Stimulated activated naive CD4-positive, alpha-beta T cell (primary cell): ENCODE measurements at regions not wholly inside any gene's neighbourhood (a gene's known extent, or its start where the extent isn't known, plus 50 kb on each side); places are given as distances from the start of the nearest gene placed in this dataset.

ENCODE experiments used
- DNase-seq, 6 experiments: peaks; one replicate each; lab custom pipeline; 2025; lab: John Stamatoyannopoulos, UW

- no peak for DNase-seq
Measured at GRCh38 chr16:56090076-56090475, 101.2 kb upstream of the GNAO1 start.

GRCh38 chr16:56087626-56088025 is 103.7 kb upstream of the GNAO1 start:
- no peak for DNase-seq

GRCh38 chr16:56081371-56081770 is 109.9 kb upstream of the GNAO1 start:
- no peak for DNase-seq

GRCh38 chr16:56075732-56076388 is 115.4 kb upstream of the GNAO1 start:
- DNase-seq, result no peak

GRCh38 chr16:56073508-56073907 is 117.8 kb upstream of the GNAO1 start:
- DNase-seq, result no peak

GRCh38 chr16:56072096-56072495 is 119.2 kb upstream of the GNAO1 start:
- no peak for DNase-seq

- no peak for DNase-seq
Measured at GRCh38 chr16:56068816-56069215, 122.5 kb upstream of the GNAO1 start.

- DNase-seq, result no peak
Measured at GRCh38 chr16:56068314-56068713, 123.0 kb upstream of the GNAO1 start.

- DNase-seq, result no peak
Measured at GRCh38 chr16:56067406-56067805, 123.9 kb upstream of the GNAO1 start.

- no peak for DNase-seq
Measured at GRCh38 chr16:56066617-56067016, 124.7 kb upstream of the GNAO1 start.

GRCh38 chr16:56063111-56063510 is 128.2 kb upstream of the GNAO1 start:
- DNase-seq, result no peak

GRCh38 chr16:56057151-56057550 is 134.1 kb upstream of the GNAO1 start:
- DNase-seq, result no peak

- no peak for DNase-seq
Measured at GRCh38 chr16:56050916-56051315, 140.4 kb upstream of the GNAO1 start.

GRCh38 chr16:56048425-56049105 is 142.7 kb upstream of the GNAO1 start:
- no peak for DNase-seq

GRCh38 chr16:56047307-56048234 is 143.7 kb upstream of the GNAO1 start:
- DNase-seq, result no peak

GRCh38 chr16:56042416-56042815 is 148.9 kb upstream of the GNAO1 start:
- no peak for DNase-seq

GRCh38 chr16:56041556-56042140 is 149.6 kb upstream of the GNAO1 start:
- DNase-seq, result peak in 1 of 6 experiments; percentile 1

GRCh38 chr16:56038564-56039098 is 152.7 kb upstream of the GNAO1 start:
- no peak for DNase-seq

- DNase-seq, result no peak
Measured at GRCh38 chr16:56032072-56032471, 156.9 kb upstream of the CES5A start.

- no peak for DNase-seq
Measured at GRCh38 chr16:56029026-56029425, 153.9 kb upstream of the CES5A start.

- DNase-seq, result no peak
Measured at GRCh38 chr16:56022818-56023217, 147.6 kb upstream of the CES5A start.

- DNase-seq, result no peak
Measured at GRCh38 chr16:56019274-56019673, 144.1 kb upstream of the CES5A start.
